ENCODE measurements at regions not wholly inside any gene's neighbourhood (a gene's known extent, or its start where the extent isn't known, plus 50 kb on each side); places are given as distances from the start of the nearest gene placed in this dataset.

DNA sequence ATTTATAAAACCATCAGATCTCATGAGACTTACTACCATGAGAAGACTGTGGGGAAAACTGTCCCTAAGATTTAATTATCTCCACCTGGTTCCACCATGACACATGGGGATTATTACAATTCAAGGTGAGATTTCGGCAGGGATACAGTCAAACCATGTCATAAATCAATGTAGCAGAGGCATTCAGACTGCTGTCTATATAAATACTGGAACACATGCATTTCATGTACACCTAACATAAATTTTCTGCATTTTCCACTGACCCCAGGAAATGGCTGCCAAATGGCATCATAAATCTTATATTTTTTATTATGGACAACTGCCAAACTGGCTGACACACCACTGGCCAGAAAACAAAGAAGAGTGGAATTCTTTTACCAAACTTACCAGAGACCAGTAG, 755.1 kb upstream of the EPHA6 start:
- no peak for TF ChIP-seq IRF2 (CRISPR knock-in tag; IDR thresholded peaks at IDR 0.05; ENCODE audit: borderline replicate concordance, low read depth)
- no peak for TF ChIP-seq CTCF (IDR thresholded peaks at IDR 0.05)
- TF ChIP-seq TEAD4 (CRISPR knock-in tag; IDR thresholded peaks at IDR 0.05): no peak
- TF ChIP-seq NFATC4 (CRISPR knock-in tag; IDR thresholded peaks at IDR 0.05): no peak
- TF ChIP-seq ZBTB21 (CRISPR knock-in tag; IDR thresholded peaks at IDR 0.05; ENCODE audit: borderline replicate concordance): no peak
- no peak for TF ChIP-seq ATF3 (CRISPR knock-in tag; conservative IDR thresholded peaks at IDR 0.05)
- no peak for TF ChIP-seq FOXP4 (CRISPR knock-in tag; IDR thresholded peaks at IDR 0.05)
- TF ChIP-seq, protein P1, sequence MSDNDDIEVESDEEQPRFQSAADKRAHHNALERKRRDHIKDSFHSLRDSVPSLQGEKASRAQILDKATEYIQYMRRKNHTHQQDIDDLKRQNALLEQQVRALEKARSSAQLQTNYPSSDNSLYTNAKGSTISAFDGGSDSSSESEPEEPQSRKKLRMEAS (CRISPR knock-in tag; IDR thresholded peaks at IDR 0.05): no peak
- no peak for TF ChIP-seq HMGXB4 (CRISPR knock-in tag; IDR thresholded peaks at IDR 0.05)

Data from WTC11 (cell line).